ENCODE measurements at regions not wholly inside any gene's neighbourhood (a gene's known extent, or its start where the extent isn't known, plus 50 kb on each side); places are given as distances from the start of the nearest gene placed in this dataset.
A peak's percentile ranks its signal among the peaks of the same experiment; 100 is the strongest.
"Not testable (repeated sequence)": the region's sequence is repeated elsewhere in the genome, so short reads cannot be mapped to it uniquely, and the experiment has no call there.

DNA sequence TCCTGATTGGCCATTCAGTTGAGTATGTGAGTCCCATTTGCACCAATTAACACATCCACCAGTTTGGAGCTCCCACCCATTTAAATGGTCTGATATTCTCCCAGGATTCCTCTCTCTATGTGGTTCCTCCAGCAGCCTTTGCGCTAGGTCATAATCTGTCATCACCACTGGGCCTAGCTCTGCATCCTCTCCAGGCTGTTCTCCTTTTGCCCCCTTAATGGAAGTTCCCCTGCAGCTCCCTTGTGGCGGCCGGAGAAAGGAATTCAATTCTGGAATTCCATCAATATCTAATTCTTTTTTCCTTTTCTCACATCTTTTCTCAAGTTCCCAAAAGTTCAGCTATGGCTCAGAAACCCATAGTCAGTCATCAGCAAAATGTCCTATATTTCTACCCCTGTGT is 2184.4 kb upstream of the AGA start:
- no peak for DNase-seq

DNA sequence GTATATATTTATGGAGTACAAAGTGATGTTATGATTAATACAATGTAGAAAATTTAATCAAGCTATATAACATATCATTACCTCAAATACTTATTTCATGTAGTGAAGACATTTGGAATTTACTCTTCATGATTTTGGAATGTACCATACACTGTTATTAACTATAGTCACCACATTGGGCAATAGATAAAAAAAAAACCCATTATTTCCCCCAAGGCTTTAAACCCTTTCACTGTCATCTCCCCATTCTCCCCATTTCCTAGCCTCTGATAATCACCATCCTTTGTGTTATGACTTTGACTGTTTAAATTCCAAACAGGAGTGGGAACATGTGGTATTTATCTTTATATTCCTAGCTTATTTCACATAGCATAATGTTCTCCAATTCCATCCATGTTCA is 2189.1 kb upstream of the AGA start:
- DNase-seq = no peak

DNA sequence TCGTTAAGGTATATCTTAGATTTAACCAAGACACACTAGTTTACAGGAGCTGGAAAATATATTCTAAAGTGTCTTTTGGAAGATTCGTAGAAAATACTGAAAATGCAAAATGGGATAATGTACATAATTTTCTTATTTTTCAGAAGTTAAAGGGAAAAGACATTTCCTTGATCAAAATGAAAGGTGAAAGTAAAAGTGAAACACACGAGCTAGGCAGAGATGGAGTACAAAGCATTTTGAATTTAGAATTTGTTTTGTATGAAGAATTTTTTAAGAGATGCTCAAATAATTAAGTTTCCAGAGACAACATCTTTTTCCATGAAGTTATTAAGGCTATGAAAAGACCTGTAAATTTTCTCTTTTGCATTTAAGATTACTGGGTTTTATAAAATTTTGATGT is 2192.6 kb upstream of the AGA start:
- DNase-seq = no peak

DNA sequence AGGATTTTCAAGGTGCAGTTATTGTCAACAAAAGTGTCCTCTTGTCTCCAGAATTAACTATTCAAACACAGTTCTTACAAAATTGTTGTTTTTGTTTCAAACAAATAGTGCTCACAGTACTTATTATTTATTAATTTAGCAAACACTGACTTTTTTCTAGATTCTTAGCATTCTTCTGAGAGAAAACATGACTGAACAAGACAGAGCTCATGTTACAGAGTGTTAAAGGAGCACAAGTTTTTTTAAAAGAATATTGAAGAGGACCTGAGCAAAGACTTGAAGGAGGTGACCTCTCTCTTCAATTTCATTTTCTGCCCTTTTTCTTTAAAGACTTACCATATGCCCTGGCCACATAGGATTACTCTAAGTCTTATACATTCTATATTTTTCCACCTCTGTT is 2220.3 kb upstream of the AGA start:
- DNase-seq = no peak

DNA sequence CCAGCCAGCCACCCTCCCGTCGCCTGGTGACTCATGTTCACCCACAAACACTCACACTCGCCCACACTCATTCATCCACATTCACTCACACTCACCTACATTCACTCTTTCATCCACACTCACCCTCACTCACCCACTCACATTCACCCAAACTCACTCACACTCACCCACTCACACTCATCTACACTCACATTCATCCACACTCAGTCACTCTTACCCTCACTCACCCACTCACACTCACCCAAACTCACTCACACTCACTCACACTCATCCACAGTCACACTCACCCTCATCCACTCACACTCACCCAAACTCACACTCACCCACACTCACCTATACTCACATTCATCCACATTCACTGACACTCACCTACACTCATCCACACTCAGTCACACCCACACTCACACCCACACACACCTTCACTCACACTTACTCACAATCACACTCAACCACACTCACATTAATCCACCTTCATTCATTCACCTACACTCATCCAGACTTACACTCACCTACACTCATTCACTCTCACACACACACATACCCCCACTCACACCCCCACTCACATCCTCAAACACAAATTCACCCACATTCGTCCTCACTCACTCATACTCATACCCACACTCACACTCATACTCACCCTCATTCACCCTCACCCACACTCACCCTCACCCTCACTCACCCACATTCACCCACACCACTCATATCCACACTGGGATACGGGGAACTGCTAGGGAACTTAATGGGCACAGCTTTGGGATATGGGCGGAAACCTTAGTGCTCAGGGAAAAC is 2221.6 kb upstream of the AGA start:
- no peak for DNase-seq

DNA sequence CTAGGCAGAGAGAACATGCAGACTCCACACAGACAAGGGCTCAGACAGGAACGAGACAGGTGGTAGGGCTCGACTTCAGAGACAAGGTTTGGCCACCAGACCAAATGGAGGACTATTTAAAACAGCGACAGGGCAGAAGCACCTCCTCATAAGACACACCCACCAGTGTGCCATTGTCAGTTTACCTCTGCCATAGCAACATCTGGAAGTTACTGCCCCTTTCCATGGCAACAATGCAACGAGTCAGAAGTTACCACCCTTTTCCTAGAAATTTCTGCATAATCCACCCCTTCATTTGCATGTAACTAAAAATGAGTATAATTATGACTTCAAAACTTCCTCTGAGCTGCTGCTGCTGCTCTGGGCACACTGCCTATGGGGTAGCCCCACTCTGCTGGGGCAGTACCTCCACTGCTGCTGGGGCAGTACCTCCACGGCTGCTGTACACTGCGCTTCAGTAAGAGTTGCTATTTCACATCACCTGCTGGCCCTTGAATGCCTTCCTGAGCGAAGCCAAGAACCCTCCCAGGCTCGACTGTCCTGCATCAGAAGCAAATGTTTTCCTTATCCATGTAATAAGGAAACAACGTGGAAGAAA is 2222.3 kb upstream of the AGA start:
- no peak for DNase-seq

DNA sequence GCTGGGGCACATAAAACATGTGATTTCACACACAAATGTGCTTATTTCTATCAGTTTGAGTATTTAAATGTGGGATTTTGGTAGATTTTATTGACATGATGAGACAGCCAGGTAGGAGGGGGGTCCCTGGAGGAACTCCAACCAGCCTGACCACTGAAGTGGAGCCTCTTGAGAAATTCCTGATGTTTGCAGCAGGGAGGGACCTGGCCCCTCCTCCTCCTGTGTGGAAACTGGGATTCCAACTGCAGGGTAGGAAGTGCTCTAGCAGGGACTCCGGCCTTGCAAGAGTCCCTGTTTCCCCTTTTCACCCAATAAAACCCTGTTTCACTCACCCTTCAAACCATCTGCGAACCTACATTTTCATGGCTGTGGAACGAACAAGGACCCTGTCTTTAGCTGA is 2224.0 kb upstream of the AGA start:
- DNase-seq = no peak

DNA sequence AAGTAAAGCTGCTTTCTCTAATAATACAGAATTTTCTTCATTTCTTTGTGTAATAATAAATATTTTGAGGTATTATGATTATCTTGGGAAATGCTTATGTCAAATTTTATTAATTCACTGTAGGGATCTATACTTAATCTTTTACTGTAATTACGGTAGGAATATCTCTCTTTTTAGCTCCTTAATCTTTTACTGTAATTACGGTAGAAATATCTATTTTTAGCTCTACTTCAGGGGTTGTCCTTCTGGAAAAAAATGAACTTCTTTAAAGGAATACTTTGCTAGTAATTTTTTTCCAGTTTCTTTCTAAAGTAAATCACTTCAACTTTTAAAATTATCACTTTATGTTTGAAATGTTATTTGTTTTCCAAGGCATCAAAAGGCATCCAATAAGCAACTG is 2229.4 kb upstream of the AGA start:
- DNase-seq = no peak

DNA sequence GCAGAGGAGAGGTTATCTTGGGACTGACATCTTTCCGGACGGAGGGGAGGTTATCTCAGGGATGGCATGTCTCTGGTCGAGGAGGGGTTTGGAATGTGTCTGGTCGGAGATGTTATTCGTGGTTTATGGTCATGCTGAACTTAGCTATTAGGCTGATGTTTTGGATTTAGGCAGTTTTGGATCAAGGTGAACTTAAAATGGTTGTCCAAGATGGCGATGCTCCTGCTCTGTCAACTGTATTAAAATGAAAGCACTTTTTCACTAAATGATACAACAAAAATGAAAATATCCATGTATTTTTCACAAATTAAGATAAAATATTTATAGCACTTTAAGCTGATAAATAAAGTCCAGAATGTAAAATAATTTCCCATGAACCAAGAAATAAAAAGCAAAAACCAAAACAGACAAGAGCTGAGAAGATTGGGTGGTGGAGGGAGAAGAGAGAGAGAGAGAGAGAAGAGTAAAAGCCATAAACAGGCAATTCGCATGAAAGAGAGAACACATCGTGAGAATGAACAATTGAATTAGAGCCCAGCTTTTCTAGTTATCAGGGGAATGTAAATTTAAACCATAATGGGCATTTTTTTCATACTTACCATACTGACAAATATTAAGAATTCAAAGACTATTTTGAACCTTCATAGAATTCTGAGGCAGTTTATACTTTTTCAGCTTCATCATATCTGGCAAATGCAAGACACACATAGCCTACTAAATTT is 2236.0 kb upstream of the AGA start:
- DNase-seq = no peak

DNA sequence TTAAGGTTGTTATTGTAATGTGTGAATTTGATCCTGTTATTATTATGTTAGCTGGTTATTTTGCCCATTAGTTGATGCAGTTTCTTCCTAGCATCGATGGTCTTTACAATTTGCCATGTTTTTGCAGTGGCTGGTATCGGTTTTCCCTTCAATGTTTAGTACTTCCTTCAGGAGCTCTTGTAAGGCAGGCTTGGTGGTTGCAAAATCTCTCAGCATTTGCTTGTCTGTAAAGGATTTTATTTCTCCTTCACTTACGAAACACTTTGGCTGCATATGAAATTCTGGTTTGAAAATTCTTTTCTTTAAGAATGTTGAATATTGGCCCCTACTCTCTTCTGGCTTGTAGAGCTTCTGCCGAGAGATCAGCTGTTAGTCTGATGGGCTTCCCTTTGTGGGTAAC is 2241.4 kb upstream of the AGA start:
- not testable (repeated sequence) for DNase-seq

DNA sequence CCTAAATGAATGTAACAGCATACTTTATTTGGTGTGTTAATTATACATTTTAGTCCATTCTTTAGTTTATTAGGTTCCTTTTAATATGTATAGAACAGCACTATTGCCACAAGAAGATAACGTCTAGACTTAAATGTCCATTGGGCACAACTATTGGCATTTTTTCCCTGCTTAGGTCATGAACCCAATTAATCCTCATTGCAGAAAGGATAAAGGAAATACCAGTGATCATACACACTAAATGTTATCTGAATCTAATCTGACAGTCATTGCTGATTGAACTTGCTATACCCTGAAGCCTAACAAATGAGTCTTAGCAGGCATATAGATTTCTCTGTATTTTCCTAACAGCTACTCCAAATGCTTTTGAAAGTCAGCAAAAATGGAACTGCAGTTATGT is 2250.0 kb upstream of the AGA start:
- no peak for DNase-seq

DNA sequence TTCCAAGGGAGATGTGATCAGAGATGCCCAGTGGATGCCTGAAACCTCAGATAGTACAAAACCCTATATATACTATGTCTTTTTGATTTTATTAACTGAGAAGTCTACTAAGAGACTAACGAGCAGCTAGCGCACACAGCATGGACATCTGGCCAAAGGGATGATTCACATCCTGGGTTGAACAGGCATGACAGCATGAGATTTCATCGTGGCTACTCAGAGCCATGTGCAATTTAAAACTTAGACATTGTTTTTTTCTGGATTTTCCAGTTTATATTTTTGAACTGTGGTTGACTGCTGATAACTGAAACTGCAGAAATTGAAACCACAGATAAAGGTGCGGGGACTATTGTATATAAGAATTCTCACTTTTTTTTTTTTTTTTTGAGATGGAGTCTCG is 2252.9 kb upstream of the AGA start:
- no peak for DNase-seq

DNA sequence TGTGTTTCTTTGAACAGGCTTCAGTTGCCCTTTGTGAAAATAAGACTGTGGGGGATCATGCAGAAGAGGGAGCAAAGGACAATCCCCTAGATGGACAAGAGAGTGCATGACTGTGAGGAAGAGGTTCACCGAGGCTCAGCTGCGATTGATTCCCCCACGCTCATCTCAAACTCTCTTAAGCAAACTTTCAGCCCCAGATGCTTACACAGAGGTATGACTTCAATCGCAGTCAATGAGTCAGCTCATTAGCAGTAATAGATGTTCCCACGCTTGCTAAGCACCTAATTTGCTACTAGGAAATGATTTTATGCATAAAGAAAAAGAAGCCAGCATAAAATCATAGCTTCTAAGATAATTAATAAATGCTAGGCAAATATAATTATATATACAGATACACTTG is 2256.1 kb upstream of the AGA start:
- no peak for DNase-seq

DNA sequence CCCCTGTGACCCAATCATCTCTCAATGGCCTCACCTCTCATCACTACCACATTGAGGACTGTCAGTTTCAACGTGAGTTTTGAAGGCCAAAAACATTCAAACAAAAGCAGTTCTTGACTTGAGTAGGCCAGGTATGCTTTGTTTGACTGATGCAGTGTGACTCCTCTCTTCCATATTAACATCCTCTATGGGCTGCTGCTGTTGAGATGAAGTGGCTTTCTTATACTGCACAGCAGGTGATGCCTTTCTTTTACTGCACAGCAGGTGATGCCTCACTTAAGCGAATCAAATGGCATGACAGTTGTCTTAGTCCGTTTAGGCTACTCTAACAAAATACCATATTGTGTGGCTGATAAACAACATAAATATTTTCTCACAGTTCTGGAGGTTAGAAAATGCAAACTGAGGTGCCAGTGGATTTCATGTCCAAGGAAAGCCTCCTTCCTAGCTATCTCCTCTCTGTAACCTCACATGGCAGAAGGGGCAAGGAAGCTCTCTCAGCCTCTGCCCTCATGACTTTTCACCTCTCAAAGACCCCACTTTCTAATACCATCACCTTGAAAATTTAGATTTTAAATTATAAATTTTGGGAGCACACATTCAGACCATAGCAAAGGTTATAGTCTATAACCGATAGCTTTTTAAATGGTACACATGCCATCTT is 2267.9 kb upstream of the AGA start:
- DNase-seq = no peak

DNA sequence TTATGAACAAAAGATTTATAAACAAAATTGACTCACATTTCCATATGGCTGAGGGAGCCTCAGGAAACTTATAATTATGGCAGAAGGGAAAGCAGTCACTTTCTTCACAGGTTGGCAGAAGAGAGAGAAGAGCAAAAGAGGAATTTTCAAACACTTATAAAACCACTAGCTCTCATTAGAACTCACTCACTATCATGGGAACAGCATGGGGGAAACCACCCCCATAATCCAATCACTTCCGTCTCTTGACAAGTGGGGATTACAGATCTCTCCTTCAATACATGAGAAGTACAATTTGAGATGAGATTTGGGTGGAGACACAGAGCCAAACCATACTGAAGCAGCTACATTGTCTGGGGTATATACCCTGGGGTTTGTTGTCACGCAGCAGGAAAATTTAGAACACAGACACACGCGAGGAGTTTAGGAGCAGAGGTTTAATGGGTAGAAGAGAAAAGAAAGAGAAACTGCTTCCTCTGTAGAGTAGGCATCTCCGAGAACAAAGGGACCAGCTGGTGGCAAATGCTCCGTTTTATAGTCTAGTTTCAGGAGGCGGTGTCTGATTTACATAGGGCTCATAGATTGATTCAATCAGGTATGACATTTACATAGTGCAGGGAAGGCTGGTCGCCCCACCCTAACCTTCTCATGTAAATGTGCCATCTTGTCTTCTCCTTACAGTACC is 2277.7 kb upstream of the AGA start:
- no peak for DNase-seq

DNA sequence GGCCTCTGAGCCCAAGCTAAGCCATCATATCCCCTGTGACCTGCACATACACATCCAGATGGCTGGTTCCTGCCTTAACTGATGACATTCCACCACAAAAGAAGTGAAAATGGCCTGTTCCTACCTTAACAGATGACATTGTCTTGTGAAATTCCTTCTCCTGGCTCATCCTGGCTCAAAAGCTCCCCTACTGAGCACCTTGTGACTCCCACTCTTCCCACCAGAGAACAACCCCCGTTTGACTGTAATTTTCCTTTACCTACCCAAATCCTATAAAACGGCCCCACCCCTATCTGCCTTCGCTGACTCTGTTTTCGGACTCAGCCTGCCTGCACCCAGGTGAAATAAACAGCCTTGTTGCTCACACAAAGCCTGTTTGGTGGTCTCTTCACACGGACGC is 2284.3 kb upstream of the AGA start:
- DNase-seq = not testable (repeated sequence)

DNA sequence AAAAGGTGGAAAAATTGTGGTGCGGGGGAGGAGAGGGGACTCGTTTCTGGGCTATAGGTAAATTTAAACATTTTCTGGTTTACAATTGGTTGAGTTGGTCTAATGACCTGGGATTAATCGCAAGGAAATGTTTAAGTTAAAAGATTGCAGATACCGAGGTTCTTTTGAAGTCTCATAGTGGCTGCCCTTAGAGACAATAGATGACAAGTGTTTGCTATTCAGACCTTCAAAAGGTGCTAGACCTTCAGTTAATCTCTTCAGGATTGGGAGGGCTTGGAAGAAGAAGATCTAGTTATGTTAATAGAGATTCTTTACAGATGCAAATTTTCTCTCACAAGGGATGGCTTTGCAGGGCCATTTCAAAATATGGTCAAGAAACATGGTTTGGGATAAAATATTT is 2286.1 kb upstream of the AGA start:
- DNase-seq = no peak

DNA sequence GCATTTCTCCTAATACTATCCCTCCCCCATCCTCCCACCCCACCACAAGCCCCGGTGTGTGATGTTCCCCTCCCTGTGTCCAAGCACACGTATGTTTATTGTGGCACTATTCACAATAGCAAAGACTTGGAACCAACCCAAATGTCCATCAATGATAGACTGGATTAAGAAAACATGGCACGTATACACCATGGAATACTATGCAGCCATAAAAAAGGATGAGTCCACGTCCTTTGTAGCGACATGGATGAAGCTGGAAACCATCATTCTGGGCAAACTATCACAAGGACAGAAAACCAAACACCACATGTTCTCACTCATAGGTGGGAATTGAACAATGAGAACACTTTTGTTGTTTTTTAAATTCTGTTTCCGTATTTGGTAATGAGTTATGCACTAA is 2294.6 kb upstream of the AGA start:
- not testable (repeated sequence) for DNase-seq

DNA sequence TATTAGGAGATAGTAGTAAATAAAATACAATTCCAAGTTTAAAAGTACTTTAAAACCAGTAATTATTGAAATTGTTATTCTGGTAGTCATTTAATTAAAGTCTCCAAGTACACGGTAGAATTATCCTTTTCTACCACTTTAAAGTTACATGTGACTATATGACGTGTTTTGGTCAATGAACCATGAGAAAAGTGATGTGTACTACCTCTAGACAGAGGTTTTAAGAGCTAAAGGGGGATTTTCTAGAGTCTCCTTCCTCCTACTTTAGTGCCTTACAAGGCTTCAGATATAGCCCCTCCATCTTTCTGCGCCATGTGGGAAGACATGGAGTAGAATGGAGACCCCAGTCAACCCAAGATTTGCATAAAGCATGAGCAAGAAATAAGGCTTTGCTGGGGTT is 2296.6 kb upstream of the AGA start:
- no peak for DNase-seq

DNA sequence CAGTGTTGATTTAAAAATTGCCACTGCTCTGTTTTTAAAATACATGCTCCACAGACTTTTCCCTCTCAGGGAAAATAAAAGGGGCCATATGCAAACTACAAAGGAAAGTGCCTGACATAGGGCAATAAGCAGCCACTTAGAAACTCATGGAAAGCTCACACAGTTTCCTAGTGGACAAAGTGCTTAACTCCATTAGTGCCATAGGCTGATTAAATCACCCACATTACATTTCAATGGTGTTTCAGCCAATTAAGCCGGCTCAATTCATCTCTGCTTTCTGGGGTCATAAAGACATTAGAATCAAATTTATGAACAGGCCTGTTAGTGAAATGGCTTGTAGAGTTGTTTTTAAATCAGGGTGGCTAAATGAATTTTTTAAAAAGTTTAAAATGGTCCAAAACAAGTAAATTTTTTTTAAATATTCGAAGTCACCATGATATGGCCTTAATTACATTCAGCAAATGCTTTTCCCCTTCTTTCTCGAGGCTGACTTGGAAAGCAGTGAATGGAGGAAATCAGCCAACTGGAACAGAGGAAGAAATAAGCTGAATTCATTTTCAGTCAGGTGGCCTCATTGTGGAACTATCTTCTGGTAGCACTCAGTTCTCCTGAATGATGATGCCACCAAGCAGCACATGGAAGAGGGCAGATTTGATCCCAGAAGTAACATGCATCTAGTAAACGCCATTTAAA is 2305.1 kb upstream of the AGA start:
- DNase-seq = no peak

DNA sequence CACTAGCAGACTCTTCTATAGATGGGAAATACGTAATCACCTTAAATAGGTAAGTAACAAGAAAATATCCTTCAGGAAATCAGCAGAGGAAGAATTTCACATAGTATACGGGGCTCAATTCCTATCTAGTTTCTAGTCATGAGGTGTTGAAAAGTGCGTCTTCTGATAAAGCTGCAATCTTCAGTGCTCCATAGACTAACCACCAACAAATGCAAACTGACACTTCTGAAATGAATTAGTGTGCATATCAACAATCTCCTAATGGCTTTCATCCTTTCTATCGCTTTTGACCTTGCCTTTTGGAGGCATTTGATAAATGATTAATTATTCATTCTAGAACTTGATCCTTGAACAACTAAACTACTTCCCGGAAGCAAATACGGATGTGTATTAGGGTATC is 2306.6 kb upstream of the AGA start:
- no peak for DNase-seq

DNA sequence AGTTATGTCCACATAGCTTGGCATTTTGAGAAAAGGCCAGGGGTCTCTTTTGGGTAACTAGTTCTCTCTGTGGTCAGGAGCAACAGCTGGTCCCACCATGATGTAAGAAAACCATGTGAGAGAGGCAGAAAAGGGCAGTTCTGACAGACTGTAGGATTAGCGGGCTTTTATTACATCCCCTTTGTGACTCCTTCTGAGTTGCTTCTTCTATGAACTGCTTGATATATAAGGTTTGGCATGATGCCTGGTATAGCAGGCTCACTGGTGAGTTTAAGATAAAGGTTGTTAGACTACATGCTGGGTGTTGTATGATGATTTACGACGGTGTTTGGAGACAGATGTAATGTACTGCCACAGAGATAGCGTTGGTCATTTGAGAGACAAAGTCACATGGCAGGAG is 2308.1 kb upstream of the AGA start:
- DNase-seq = peak; percentile 39

DNA sequence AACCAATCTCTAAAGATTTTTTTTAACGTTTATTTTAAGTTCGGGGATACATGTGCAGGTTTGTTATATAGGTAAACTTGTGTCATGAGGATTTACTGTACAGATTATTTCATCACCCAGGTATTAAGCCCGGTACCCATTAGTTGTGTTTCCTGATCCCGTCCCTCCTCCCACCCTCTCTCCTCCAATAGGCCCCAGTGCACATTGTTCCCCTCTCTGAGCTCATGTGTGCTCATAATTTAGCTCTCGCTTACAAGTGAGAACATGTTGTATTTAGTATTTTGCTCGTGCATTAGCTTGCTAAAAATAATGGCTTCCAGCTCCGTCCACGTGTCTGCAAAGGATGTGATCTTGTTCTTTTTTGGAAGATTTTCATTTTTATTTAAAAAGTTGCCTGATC is 2309.4 kb upstream of the AGA start:
- peak; percentile 41 for DNase-seq
